NCI-H748 (cell line): ENCODE measurements at regions not wholly inside any gene's neighbourhood (a gene's known extent, or its start where the extent isn't known, plus 50 kb on each side); places are given as distances from the start of the nearest gene placed in this dataset.
"Not testable (repeated sequence)": the region's sequence is repeated elsewhere in the genome, so short reads cannot be mapped to it uniquely, and the experiment has no call there.

Experiments used
- DNase-seq: peaks from one replicate; lab custom pipeline; 2025; ENCODE audit not compliant: unreplicated experiment; lab: John Stamatoyannopoulos, UW

GRCh38 chr13:100776686-100777085 lies 102.1 kb upstream of the TMTC4 start:
- not testable (repeated sequence) for DNase-seq

GRCh38 chr13:100773923-100774663 lies 99.5 kb upstream of the TMTC4 start:
- DNase-seq: peak; percentile 69

DNA sequence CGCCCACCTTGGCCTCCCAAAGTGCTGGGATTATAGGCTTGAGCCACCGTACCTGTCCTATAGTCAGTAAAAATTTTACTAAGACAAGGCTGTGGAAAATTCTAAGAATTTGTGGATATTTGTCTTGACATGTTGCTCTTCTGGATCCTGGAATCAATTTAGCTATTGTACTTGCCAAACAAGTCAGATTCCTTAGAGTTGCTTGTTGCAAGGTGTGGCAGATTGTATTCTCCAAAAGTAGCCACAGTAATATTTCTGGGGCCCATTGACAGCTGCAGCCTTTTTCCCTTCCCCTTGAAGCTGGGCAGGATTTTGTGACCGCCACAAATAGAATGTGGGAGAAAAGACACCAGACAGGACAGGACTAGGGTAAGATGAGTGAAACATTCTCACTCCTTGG lies 98.8 kb upstream of the TMTC4 start:
- DNase-seq: no peak

DNA sequence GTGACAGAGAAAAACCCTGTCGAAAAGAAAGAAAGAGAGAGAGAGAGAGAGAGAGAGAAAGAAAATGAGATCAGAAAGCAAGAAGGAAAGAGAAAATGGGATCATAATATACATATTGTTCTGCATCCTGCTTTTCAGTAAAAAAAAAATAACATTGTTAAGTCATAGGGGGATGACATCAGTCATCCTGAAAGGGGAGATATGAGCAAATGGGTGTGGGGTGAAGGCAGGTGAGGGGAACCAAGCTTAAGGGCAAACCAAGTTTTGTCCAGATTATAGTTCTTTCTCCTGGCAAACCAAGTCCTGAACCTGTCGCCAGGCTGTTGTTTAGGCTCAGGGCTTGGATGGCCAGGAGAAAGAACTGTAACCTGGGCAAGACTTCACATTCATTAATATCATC lies 92.6 kb upstream of the TMTC4 start:
- DNase-seq: no peak

- not testable (repeated sequence) for DNase-seq
Observed at GRCh38 chr13:100766570-100766969, 92.0 kb upstream of the TMTC4 start.

- DNase-seq: no peak
Observed at GRCh38 chr13:100764937-100765336, 90.3 kb upstream of the TMTC4 start.

GRCh38 chr13:100762126-100762525 lies 87.5 kb upstream of the TMTC4 start:
- not testable (repeated sequence) for DNase-seq

- DNase-seq: no peak
Observed at GRCh38 chr13:100755891-100756290, 81.3 kb upstream of the TMTC4 start.

DNA sequence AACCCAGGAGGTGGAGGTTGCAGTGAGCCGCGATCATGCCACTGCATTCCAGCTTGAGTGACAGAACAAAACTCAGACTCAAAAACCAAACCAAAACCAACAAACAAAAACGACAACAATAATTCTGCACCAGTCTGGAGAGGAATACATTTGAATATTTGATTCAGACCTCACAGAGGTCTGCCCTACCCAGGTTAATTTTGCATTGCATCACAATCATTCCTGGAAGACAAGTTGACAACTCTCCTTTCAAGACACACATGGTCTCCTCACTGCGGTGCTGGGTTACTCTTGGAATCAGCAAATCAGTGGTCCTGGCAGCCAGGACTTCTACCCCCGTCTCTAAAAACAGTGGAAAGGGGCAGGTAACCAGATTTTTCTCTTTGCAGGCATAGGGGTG lies 79.9 kb upstream of the TMTC4 start:
- no peak for DNase-seq

DNA sequence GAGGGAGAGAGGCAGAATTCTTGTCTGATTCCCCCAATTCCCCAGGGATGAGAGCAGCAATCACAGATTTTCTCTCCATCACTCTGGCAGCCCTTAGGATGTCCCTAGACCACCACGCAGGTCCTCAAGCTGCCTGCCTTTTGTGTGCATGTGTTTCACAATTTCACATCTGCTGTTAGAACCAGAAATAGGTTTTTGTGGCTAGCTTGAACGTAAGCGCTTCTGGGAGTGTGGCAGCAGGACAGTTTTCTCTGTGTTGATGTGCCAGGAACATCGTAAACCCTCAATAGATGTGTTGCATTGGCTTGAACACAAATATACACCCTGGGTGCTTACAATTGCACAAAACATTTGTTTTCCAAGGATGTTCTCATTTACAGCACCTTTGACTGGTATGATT lies 78.8 kb upstream of the TMTC4 start:
- DNase-seq: no peak

DNA sequence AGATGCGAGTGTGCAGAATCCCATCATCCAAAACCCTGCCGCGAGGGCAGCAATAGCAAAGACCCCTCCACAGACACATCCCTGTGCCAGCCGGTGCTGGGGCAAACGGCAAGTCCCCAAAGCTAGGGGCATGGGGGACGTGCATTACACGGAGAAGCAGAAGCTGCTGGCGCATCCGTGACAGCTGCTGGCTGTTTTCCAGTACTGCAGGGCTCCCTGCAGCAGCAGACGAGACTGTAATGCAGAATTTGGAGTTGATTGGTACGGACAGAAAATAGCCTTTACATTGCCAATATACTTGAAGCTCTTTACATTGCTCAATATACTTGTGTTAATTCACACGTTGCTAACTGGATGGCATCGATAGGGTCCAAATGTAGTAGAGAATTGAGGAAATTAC lies 77.2 kb upstream of the TMTC4 start:
- DNase-seq: no peak

DNA sequence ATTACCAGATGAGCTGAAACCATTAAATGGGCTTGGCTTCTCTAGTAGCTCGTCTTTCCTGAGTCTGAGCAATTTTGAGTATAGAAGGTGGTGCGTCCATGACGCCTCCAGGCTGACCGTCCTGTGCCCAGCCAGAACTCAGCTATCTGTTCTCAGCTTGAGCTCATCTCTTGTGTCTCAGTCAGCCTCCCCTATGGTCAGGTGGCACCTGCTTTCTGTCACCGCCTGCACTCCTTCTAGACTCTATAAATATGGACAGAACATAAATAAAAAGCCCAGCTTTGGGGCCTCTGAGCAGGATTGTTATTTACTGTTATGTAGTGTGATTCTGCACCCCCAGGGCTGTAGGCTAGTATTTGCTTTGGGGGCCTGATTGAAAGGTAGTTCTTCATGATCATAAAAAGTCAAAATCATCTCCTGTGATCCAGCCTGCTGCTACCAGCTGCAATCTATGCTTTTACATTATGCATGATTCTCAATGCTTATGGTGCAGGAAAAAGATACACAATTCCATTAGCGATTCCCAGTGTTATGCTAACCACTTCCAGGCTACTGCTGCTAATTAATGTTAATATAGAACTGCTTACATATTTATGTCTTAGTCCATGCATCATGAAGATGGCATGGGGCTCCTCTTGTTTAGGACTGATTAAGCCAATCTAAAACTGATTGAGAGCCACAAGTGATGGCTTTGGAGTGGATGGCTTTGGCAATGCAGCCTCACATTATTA lies 72.5 kb upstream of the TMTC4 start:
- no peak for DNase-seq

GRCh38 chr13:100738176-100738855 lies 63.7 kb upstream of the TMTC4 start:
- peak; percentile 13 for DNase-seq

- no peak for DNase-seq
Observed at GRCh38 chr13:100735494-100735893, 60.9 kb upstream of the TMTC4 start.

GRCh38 chr13:100734194-100734720 lies 59.7 kb upstream of the TMTC4 start:
- DNase-seq: peak; percentile 44

- no peak for DNase-seq
Observed at GRCh38 chr13:100733261-100733660, 58.7 kb upstream of the TMTC4 start.

DNA sequence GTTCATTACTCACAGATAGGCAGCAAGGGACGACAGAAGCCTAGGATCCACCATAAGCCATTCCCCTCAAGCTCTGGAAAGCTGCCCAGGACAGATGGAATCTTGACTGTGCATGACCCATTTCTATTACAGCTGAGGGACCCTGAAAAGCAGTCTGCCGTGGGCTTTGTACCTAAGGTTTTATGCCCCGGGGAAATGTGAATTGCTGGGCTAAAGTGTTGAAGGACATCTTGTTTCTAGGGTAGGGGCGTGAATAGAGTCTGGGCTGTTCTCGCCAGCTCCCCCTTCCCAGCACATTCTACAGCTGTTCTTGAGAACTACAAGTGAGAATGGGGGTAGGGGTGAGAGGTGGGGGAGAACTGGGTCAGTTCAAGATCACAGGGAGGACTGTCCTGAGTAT lies 53.6 kb upstream of the TMTC4 start:
- DNase-seq: no peak

GRCh38 chr13:100725472-100725871 lies 50.9 kb upstream of the TMTC4 start:
- DNase-seq: no peak

DNA sequence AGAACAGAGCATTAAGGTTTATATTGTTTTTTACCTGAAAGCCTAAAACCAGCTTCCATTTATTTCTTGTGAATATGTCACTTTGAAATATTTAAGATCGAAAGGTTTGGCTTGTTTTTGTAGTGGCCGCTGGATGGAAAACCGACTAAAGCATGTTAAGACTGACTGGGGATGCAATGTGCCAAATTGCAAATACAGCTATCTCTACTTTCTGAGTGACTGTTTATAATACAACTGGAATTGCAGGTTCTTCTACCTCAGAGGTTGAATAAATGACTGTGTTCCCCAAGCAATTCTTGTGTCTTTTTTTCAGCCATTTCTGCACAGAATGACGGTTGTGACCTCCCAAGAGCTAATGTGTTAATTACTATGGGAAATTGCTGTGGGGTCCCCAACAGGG lies 50.0 kb upstream of the TMTC4 start:
- peak; percentile 15 for DNase-seq
